ENCODE measurements at regions not wholly inside any gene's neighbourhood (a gene's known extent, or its start where the extent isn't known, plus 50 kb on each side); places are given as distances from the start of the nearest gene placed in this dataset.

DNA sequence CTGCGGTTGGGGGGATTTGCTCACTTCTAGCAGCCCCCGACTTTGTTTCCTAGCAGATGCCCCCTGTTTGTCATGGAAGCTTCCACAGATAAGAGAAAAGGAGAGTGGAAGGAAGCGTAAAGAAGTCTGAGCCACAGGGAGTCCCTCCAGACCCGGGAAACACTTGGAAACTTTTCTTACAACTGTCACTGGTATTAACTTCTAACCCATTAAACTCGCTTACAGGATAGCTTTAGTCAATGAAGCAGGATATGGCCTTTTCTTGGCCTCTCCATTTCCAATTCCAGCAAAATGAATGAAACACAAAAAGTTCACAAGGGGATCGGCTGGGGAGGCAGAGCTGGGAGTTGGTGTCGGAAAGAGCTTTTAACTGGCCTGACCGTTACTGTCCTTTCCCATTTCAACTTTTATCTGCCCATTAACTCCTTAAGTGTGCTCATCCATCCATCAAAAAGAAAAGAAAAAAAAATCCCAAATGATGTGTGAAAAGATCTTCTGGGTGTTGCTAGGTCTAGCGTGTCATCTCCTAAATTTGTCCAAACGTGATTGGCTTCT lies 231.9 kb upstream of the ARGLU1 start:
- no peak for DNase-seq (ENCODE audit: low spot score)

DNA sequence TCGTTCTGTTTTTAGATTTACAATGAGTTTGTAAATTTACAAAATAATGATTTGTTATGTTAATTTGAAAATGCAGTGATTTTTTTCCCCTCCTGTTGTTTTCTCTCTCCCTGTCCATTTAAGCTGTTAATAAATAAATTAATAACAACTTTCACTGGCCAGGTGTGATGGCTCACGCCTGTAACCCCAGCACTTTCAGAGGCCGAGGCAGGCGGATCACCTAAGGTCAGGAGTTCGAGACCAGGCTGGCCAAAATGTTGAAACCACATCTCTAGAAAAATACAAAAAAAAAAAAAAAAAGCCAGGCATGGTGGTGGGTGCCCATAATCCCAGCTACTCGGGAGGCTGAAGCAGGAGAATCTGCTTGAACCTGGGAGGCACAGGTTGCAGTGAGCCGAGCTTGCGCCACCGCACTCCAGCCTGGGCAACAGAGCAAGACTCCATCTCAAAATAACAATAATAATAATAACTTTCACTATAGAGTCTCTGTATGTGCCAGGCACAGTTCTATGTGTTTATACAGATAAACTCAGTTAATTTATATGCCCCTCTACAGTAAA lies 229.2 kb upstream of the ARGLU1 start:
- no peak for DNase-seq (ENCODE audit: low spot score)

DNA sequence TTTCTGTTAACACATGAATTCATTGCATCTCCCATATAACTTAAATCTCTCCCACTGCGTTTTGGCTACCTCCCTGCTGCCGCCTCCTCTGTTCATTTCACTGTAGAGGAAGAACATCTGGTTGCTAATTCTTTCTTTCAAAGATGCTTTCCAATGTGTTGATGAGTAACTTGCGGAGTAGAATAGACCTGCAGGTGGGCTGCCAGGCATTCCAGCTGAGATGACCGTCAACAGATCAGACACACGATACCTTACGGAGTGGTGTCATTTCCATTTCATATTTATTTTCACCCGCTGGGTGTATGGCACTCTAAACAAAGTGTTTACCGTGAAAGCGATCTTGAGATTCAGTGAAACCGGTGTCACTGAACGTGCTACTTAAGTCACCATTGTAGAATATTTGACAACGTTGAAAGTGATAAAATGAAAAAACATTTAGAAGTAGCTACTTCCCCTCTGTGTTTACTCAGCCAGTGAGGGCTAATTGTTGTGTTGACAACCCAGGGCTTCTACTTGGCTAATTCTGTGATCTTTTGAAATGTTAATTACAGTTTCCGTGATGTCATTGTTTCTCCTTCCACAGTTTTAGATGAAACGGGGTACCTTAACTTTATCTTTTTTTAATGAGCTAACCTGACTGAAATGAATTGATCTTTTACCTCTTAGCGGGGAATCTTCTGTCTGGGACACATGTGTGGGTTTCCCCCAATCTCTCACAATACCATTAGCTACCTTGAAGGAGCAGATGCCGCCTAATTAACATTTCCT lies 228.5 kb upstream of the ARGLU1 start:
- no peak for DNase-seq (ENCODE audit: low spot score)

DNA sequence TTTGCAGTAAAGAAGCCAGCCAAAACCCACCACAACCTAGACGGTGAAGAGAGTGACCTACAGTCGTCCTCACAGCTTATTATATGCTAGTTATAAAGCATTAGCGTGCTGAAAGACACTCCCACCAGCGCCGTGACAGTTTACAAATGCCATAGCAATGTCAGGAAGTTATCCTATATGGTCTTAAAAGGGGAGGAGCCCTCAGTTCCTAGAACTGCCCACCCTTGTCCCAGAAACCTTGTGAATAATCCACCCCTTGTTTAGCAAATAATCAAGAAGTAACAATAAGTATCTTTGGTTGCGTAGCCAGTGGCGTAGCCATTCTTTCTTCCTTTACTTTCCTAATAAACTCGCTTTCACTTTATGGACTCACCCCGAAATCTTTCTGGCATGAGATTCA lies 227.9 kb upstream of the ARGLU1 start:
- DNase-seq (ENCODE audit: low spot score): no peak

DNA sequence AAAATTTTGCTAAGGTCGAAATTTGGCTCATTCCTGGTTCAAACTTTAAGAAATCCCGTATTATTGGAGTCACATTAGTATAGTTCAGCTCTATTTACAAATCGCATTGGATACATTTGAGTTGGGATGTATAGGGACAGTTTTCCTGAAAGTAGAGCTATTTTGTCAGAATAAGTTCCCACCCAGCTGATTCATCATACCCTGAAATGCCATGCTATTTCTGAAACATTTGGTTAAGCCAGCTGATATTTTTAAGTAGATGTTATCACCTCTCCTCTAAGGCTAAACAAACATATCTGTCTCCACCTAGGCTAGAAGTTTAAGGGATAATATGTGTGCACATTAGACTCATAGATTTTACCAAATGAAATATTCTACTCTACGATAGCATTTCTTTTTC lies 226.2 kb upstream of the ARGLU1 start:
- no peak for DNase-seq (ENCODE audit: low spot score)

DNA sequence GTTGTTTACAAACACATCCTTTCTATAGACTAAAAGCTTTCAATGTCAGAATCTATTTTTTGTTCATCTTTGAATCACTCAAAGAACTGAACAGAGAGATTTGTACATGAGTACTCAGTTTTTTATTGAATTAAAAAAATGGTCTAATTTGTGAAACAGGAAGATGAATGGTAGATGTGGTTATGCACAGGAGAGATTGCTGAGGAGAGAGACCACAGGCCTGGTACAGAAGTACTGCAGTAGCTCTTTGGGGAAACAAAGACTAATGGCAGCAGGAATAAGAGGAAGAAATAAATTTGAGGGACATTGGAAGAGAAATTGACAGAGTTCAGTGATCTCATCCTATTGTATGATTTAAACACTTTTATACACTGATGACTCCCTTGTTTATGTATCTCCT lies 222.0 kb upstream of the ARGLU1 start:
- DNase-seq (ENCODE audit: low spot score): no peak

DNA sequence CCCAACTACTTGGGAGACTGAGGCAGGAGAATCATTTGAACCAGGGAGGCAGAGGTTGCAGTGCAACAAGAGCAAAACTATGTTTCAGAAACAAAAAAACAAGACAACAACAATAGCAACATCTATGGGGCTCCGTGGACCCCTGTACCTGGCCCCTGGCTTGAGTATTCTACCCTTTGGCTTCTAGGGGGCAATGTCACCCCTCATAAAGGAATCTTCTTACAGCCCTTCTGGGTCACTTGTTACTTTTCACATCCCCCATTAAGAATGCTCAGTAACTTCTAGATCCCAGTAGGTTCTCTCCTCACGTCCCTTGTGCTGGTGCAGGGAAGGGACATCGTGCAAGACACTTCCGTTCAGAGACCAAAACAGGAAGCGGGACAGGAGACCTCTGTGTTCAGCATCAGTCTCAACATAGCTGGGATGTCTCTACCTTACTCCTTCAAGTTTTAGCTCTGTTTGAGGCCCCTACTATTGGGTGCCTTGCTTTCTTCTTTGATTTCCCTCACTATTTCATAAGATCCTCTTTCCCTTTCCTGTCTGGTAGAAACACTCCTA lies 218.1 kb upstream of the ARGLU1 start:
- DNase-seq (ENCODE audit: low spot score): no peak

DNA sequence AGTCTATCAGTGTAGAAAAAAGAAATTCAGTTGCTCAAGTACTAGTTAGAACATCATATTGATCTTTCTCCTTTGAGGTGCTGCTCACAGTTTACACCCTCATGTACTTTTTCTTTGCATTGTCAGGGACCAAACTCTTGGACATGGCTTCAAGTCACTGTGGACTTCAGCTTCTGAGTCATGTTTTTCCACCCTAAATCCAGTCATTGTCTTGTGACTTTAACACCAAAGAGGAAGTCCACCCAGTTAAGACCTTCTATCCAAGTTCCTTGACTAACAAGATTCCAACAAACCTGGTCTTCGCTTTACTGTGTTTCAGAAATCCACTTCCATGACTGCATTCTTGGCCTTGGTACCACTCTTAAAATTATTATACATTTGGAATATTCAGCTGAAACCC lies 206.7 kb upstream of the ARGLU1 start:
- DNase-seq (ENCODE audit: low spot score): no peak

DNA sequence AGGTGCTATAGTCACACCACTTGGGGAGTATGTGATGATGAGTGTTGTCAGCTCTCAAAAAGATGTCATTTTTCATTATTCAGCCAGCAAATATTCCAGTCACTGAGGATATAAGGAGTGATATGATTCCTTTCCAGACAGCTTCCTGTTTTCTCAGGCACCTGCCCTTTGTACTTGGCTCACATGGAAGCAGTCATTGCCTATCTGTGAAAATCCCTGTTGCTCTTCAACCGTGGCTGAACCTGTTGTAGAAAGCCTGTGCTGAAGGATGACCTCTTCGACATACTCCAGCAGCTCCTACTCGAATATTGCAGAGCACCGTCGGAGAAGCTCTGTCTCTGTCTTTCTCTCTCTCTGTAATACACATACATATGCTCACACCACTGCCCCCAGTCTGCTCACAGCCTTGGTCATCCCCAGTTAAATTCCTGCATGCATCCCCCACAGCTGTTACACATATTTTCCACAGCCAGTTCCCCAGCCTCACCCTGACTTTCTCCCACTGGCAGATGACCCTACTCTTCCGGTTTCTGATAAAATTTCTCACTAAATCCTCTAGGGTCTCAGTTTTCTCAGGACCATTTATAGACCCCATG lies 204.2 kb upstream of the ARGLU1 start:
- DNase-seq (ENCODE audit: low spot score): no peak

DNA sequence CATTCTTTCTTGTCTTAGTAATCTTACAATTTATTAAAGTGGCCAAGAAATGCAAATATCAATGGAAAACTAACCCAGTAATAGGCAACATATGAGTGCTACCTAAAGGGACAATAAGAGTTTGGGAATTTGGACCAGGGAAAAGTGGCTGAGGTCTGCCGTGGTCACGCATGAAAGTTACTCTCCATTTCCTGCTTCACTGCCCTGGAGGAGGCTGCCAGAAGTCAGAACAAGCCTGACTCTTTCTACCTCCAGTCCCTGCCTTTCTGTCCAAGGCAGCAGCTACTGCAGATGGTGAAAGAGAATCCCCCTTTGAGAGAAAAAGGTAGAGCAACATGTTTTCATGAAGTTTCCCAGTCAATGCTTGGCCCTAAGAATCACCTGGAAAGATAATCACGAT lies 201.1 kb upstream of the ARGLU1 start:
- DNase-seq (ENCODE audit: low spot score): no peak

DNA sequence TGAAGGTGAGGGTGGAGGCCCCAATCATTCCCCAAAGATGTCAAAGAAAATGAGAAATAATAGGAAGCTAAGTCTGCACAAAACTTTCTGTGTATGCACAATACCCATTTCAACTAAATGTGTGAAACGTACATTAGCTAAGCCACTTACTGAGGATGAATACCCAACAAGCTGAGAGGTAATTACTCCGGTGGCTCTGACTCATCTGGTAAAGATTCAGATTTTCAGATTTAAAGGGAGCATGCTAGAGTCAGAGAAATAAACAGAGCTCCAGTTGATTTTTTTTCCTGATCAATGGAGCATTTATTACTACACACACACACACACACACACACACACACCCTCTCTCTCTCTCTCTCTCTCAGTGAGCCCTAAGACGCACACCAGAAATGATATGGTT lies 194.8 kb upstream of the ARGLU1 start:
- no peak for DNase-seq (ENCODE audit: low spot score)

DNA sequence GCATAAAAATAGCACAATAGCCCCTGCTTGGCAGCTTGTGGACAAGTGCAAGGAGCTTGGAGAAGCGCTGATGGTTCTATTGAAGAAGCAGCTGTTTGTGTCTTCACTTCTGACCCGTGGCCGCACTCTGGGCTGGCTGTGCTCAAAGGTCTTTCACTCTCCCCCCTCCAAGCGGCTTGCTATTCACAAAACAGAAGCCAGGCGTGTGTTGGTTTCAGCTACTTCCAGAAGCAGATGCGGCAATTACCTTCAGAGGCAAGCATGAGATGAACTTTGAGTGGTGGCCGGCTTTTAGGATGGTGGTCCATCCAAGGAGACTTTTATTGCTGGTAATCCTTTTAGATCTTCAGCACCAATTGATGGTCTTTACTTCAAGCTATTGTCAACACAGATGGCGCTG lies 188.5 kb upstream of the ARGLU1 start:
- DNase-seq (ENCODE audit: low spot score): no peak

DNA sequence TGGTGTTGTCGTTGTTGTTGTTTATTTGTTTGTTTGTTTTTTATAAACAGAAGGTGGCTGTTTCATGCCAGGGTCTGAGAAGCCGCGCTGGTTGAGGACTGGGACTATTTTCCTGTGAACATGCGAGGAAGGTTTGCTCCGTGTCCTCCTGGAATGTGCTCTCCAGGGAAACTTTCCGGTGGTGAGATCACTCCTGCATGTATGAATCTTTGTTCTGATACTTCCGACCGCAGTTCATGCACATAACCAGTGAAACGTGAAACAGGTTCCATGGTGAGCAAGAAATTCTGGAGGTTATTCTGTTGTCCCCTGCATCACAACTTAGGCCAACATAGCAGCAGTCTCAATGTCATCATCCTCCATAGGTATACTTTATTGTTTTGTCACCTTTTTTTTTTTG lies 187.6 kb upstream of the ARGLU1 start:
- no peak for DNase-seq (ENCODE audit: low spot score)

DNA sequence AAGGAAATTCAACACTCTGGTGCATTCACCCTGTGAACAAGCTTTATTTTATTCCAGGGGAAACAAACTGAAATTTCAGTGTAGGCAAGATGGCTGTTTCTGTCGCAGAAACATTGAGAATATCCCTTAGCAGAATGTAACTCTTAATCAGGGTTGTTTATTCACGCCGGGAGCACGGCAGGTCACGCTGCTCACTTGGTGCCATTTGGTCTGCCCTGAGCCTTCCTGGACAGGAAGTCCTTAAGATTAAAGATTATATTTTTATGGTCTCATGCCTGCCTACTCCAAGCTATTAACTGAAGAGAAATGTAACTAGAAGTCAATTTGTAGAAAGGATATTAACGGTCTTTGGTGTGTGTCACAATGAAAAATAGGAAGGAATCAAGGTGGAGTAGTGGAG lies 185.3 kb upstream of the ARGLU1 start:
- no peak for DNase-seq (ENCODE audit: low spot score)

DNA sequence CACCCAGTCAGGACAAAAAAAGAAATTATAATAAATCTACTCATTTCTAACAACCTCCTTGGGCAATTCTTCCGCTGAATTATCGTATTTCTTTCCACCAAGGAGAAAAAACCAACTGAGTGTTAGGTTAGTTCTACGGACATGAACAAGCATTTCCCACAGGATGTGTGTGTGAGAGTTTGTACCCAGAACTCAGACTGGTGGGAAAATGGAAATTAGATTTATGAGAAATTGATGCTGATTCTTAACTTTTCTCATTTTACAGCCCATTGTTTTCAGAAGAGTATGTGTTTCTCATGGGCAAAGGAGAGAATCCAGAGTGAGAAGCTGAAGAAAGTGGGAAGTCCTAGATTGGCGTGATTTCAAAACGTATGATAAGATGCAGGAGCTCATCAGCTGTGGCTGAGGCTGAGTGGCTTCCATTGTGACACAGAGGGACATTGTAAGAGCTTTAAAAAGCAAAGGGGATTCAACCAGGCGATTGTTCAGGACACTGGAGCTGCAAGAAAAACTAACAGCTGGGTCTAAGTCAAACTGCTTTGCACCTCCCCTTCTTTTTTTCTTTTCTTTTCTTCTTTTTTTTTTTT lies 184.7 kb upstream of the ARGLU1 start:
- DNase-seq (ENCODE audit: low spot score): no peak

DNA sequence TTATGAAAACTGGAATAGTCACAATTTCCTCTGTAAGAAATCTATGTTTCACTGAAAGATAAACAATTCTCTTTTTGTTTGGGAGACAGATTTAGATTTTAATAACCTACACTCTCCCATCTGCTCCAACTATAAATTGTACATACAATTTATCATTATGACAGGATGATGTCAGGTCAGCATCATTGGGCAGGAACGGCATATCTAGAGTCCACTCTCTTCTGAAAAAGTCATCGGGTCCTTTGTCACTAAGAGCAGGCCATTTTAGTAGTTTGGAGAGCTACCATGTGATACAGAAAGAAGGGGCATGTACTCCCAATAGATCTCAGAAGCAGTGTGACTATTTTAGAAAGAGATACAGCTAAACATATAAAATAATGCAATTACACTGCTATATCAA lies 180.8 kb upstream of the ARGLU1 start:
- no peak for DNase-seq (ENCODE audit: low spot score)

DNA sequence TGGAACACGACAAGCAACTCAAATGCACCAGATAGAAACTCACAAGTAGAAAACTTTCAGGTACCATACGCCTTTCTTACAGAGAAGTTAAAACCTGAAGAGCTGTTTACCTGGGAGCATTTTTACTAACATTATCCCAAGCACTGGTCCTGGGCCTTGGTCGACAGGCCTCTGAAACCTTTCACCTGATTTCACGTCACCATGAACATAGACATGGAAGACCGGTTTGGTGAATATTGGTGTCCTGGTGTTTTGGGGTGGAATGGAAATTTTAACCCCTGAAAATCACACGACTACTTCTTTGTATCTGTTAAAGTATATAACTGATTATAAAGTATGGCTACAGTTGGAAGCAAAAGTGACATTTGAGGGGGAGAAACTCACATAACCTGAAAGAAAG lies 176.6 kb upstream of the ARGLU1 start:
- DNase-seq (ENCODE audit: low spot score): no peak

DNA sequence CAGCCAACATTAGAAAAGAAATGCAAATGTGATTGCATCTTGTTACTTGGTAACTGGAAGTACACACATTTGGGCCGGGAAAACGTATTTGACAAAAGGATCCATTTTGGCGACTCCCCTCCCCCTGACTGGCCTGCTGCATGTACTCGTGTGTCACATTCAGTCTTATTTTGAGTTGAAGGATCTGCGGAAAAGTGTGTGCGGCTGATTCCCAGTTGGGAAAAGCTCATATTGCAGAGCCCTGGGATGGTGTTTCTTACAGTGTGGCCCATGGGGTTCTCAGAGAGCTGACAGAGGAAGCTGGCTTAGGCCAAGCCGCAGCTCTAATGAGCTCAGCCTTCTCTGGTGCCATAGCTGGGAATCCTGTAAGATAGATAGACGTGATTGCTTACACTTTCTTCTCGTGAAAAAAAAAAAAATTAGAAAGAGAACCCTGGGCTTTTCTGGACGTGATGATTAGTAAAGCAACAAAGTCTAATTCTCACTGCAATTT lies 170.3 kb upstream of the ARGLU1 start:
- no peak for DNase-seq (ENCODE audit: low spot score)

DNA sequence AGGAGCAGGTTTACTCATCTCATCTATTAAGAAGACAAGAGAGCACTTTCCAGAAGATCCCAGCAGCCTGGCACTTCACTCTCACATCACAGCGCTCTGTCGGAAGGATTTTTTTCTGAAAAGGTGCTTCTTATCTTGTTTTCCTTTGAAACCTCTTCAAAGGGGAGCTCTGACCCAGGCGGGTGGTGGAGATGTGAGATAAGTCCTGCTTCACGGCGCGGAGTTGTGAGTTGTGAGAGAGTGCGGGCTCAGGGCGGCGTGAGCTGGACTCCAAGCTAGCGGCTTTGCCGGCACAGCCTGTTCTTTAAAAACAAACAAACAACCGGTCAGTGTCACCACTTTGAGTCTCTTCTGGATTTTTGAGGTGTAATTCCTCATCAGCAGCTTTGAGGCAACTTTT lies 169.0 kb upstream of the ARGLU1 start:
- DNase-seq (ENCODE audit: low spot score): no peak

DNA sequence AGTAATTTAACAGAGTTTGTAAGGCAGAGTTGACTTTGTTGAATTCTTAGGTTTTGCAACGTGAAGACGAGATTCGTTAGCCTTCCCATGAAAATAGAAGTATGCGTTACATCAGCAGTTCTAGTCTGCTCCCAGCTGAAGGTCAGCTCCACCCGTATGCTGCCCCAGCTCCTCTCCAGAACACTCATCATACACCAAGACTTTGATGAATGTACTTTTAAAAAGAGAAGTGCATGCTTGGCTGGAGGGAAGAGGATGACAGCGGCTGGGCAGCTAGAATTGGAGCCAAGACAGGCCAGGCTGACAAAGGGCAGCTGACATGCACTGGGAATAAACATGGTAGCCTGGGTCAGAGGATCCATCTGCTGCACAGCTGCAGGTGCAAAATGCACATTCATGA lies 166.3 kb upstream of the ARGLU1 start:
- no peak for DNase-seq (ENCODE audit: low spot score)

DNA sequence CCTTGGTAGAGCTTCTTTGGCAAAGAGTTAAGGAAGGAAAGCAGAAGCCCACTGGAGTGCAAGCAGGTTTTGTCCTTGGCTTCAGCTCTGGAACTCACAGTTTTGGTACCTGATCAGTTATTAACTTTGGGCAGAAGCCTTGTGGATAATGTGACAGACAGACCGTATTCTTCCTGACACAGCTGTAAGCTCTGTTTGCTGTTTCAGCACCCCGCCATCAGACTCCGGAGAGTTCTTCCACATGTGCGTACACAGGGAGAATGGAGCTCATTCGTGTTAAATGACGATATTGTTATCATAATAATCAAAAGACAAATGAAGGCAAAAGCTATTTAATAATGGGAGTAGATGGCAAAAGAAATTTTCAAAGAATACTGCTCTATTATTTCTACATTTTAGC lies 155.1 kb upstream of the ARGLU1 start:
- no peak for DNase-seq (ENCODE audit: low spot score)

DNA sequence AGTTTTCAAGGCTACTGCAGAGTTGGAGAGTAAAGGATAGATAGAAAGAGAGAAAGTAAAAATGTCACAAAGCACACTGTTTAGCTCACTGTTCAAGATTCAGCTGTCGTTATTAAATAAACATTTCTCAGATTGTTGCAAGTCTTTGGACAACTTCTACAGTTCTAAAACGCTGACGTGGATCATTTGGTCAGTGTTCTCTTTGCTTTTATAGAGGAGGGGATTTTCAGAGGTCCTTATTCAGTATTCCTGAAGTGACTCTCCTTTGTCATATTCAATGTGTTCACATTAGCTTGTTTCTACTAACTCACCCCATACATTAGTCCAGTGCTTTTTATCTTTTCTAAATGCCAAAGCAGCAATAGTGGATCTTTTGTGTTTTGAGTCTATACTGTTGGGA lies 154.7 kb upstream of the ARGLU1 start:
- no peak for DNase-seq (ENCODE audit: low spot score)

DNA sequence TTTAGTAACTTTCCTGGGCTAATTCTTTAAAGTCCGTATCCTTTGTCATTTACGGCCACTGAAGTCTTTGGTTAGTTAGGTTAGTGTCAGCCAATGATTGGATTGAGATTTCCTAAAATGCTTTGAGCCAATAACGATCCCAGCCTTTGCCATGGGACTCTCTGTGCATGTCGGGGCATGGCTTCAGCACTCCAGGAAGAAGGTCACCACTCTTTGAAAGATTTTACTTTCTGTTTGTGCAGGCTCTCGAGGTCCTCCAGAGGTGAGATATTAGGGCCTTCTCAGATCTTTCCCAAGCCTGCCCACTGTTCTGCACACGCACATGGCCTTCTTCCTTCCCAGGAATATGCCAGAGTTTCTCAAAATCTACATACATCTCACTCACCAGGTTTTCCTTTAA lies 153.7 kb upstream of the ARGLU1 start:
- DNase-seq (ENCODE audit: low spot score): no peak
